K562 (cell line): ENCODE measurements at regions not wholly inside any gene's neighbourhood (a gene's known extent, or its start where the extent isn't known, plus 50 kb on each side); places are given as distances from the start of the nearest gene placed in this dataset.

Experiments used
- ATAC-seq: fragments of 200-7000 bp; cut with Tn5 transposase; 3 replicates; pipeline ENCODE4 v1.9.1; 2020; ENCODE audit warnings: moderate library complexity
- BruUV-seq: library from RNA; stranded (reverse); fragments of 400-500 nt; replicated peaks from 2 replicates; lab custom pipeline; 2021; lab: Mats Ljungman, UMichigan
- CTCF ChIA-PET: fragments of 300-600 bp; formaldehyde crosslinking; extraction: SDS; loops from one replicate; lab custom pipeline; 2021; ENCODE audit warnings: low intra/inter-chr PET ratio; lab: Yijun Ruan, JAX
- POLR2A ChIA-PET: fragments of 300-600, 350-650 bp; sonication (Branson Sonifier 250); formaldehyde crosslinking; extraction: SDS; loops from one replicate; lab custom pipeline; 2021; ENCODE audit warnings: antibody characterized with exemption, inconsistent platforms; lab: Yijun Ruan, JAX
- DNase-seq, 4 experiments: peaks; one replicate each; pipeline versions ENCODE4 v3.0.0 to v3.0.0-alpha.2; 2011 to 2018; ENCODE audit warnings: low spot score in 3 of 4, mixed read lengths in 3 of 4; ENCODE audit errors: extremely low read depth in 1 of 4
- FAIRE-seq: peaks from 2 replicates; lab custom pipeline; 2011; peaks lifted over from hg19 to GRCh38; lab: Jason Lieb, UNC
- H2AFZ ChIP-seq: 2 replicates; pipeline ENCODE4 v1.6.0; 2011; ENCODE audit warnings: low read depth, low read length, control low read depth, inconsistent platforms
- H3K27ac ChIP-seq: fragments of 200-600 bp; 3 replicates; pipeline ENCODE4 v1.8.0; 2011; ENCODE audit warnings: low read depth, mild to moderate bottlenecking, control low read depth, inconsistent platforms, low read length, moderate library complexity, mixed read lengths; ENCODE audit errors: extremely low read depth
- H3K27me3 ChIP-seq, 2 experiments: fragments of 300-600 bp in 1 of 2; 2 replicates in 1 of 2; 3 replicates in 1 of 2; pipeline versions ENCODE4 v1.6.0 to v1.8.0; 2011; ENCODE audit warnings: inconsistent platforms in 2 of 2, low read length in 2 of 2, mild to moderate bottlenecking in 1 of 2, mixed read lengths in 1 of 2, moderate library complexity in 1 of 2; ENCODE audit not compliant: control insufficient read depth in 2 of 2, insufficient read depth in 2 of 2
- H3K36me3 ChIP-seq: fragments of 300-600 bp; 3 replicates; pipeline ENCODE4 v1.8.0; 2011; ENCODE audit warnings: mild to moderate bottlenecking, low read length, inconsistent platforms; ENCODE audit not compliant: control insufficient read depth, insufficient read depth
- H3K4me1 ChIP-seq, 2 experiments: fragments of 200-600 bp in 1 of 2; replicated peaks in 1 of 2; 2 replicates in 1 of 2; 3 replicates in 1 of 2; pipeline versions ENCODE4 v1.5.1 to v1.8.0; 2011; ENCODE audit warnings: inconsistent platforms in 2 of 2, low read length in 2 of 2, mild to moderate bottlenecking in 1 of 2, mixed read lengths in 1 of 2, moderate library complexity in 1 of 2; ENCODE audit not compliant: control insufficient read depth in 2 of 2, insufficient read depth in 2 of 2
- H3K4me2 ChIP-seq: 2 replicates; pipeline ENCODE4 v1.6.1; 2011; ENCODE audit warnings: low read length, control low read depth, inconsistent platforms, mixed read lengths; ENCODE audit not compliant: insufficient read depth
- H3K4me3 ChIP-seq: fragments of 200-600 bp; sonication (generic), shearing (Covaris generic); 2 replicates; pipeline ENCODE4 v1.5.1; 2016; ENCODE audit warnings: control low read depth, inconsistent platforms
- H3K79me2 ChIP-seq: fragments of 200-600 bp; 3 replicates; pipeline ENCODE4 v1.8.0; 2011; ENCODE audit warnings: low read length, inconsistent platforms; ENCODE audit not compliant: control insufficient read depth, insufficient read depth
- H3K9ac ChIP-seq, 2 experiments: 2 replicates each; pipeline versions ENCODE4 v1.6.0 to v1.6.1; 2011; ENCODE audit warnings: low read depth in 2 of 2, low read length in 2 of 2, control low read depth in 1 of 2, inconsistent platforms in 1 of 2, mild to moderate bottlenecking in 1 of 2, mixed read lengths in 1 of 2; ENCODE audit not compliant: insufficient read depth in 1 of 2
- H3K9me1 ChIP-seq: one replicate; pipeline ENCODE4 v1.6.0; 2011; ENCODE audit warnings: inconsistent platforms, mild to moderate bottlenecking, low read length, moderate library complexity; ENCODE audit not compliant: control insufficient read depth, insufficient read depth
- H3K9me3 ChIP-seq: replicated peaks from 2 replicates; pipeline ENCODE4 v1.5.1; 2011; ENCODE audit warnings: low read depth, low read length, inconsistent platforms; ENCODE audit not compliant: control insufficient read depth, insufficient read depth
- H4K20me1 ChIP-seq: replicated peaks from 2 replicates; pipeline ENCODE4 v1.6.1; 2011; ENCODE audit warnings: low read length, inconsistent platforms, mixed read lengths; ENCODE audit not compliant: control insufficient read depth, insufficient read depth
- BRD4 ChIP-seq: fragments of 200-600 bp; sonication (generic); IDR thresholded peaks from 2 replicates; pipeline ENCODE4 v1.6.1; 2017; ENCODE audit warnings: inconsistent platforms
- CEBPB ChIP-seq: fragments of 450-650 bp; IDR thresholded peaks from 2 replicates; pipeline ENCODE4 v1.6.1; 2016; ENCODE audit warnings: missing genetic modification characterization, missing compliant biosample characterization
- RCOR1 ChIP-seq, 2 experiments: IDR thresholded peaks; 2 replicates each; pipeline ENCODE4 v1.6.1; 2012; ENCODE audit warnings: low read depth in 2 of 2, low read length in 2 of 2, borderline replicate concordance in 1 of 2, improper control_type of control experiment in 1 of 2
- RNF2 ChIP-seq: sonication (generic); IDR thresholded peaks from 2 replicates; pipeline ENCODE4 v1.6.1; 2016
- SAP30 ChIP-seq: fragments of 200-600 bp; sonication (generic); IDR thresholded peaks from 2 replicates; pipeline ENCODE4 v1.6.1; 2012; ENCODE audit warnings: borderline replicate concordance, low read depth, mild to moderate bottlenecking, moderate library complexity, low read length, control low read depth, inconsistent platforms; ENCODE audit not compliant: insufficient read depth, poor library complexity, severe bottlenecking
- STAT5B ChIP-seq: fragments of 250-450 bp; sonication (Bioruptor Pico); IDR thresholded peaks from 2 replicates; pipeline ENCODE4 v1.8.0; 2021; ENCODE audit warnings: mild to moderate bottlenecking, inconsistent platforms
- XRCC4 ChIP-seq: IDR thresholded peaks from one replicate; pipeline ENCODE4 v1.6.1; 2011; ENCODE audit not compliant: insufficient read depth, insufficient read length; ENCODE audit errors: extremely low read depth
- ZC3H4 ChIP-seq: sonication (generic); formaldehyde crosslinking; IDR thresholded peaks from 2 replicates; pipeline ENCODE4 v1.9.0; 2021; ENCODE audit warnings: missing genetic modification reagents, borderline replicate concordance
- ZNF507 ChIP-seq: conservative IDR thresholded peaks from 2 replicates; pipeline ENCODE4 v1.6.1; 2017; ENCODE audit warnings: missing genetic modification characterization, missing compliant biosample characterization
- WGBS: fragments of 100-300 bp; shearing (Covaris generic); methylation state at CpG from one replicate; pipeline ENCODE4 v1.1.6; 2016; ENCODE audit warnings: low coverage, mixed read lengths; ENCODE audit not compliant: insufficient coverage; ENCODE audit errors: missing lambda C conversion rate; 5-methylcytosine and 5-hydroxymethylcytosine counted together
- in situ Hi-C: fragments of 300-500 bp; cut with MboI; formaldehyde crosslinking; loops from 4 replicates; pipeline ENCODE4 v1.15.0; 2018; ENCODE audit warnings: inconsistent platforms, mixed read lengths
- intact Hi-C: fragments of 100-400 bp; cut with micrococcal nuclease; formaldehyde crosslinking; loops from 2 replicates; pipeline ENCODE4 v1.14.2; 2022
- TF ChIP-seq, protein P1 (sequence below): fragments of 450-650 bp; IDR thresholded peaks from 2 replicates; pipeline ENCODE4 v1.6.1; 2014; ENCODE audit warnings: low read depth, mild to moderate bottlenecking, moderate library complexity, borderline replicate concordance
- TF ChIP-seq, protein P2 (sequence below): sonication (generic); formaldehyde crosslinking; IDR thresholded peaks from 2 replicates; pipeline ENCODE4 v1.8.0; 2022; ENCODE audit warnings: mild to moderate bottlenecking, missing genetic modification reagents, borderline replicate concordance

DNA sequence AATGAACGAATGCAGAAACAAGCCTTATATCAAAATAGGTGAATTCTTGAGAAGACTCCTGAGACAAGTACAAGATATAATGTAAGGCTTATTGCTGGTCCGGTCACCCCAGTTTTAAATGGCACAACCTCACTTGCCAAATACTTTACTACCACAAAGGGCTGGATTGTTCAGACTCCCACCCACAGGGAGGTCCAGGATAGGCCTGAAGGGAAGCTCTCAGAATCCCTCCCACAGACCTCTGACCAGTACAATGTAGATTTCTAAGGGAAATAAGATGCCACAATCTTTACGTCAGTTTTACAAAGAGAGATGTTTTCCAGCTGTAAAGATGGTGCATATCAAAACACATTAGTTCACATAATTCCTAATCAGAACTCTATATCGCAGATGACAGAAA is 577.7 kb upstream of the ADAMTS9 start:
- WGBS: 0% methylated on average over 4 of the region's 4 CpGs
- no peaks in the 10 kb centered on the region for H4K20me1 ChIP-seq
- CTCF ChIA-PET: no interaction called here
- FAIRE-seq (no peak), ATAC-seq (no peak), DNase-seq (no peak)
- no peaks in the 10 kb centered on the region for H3K36me3 ChIP-seq
- no peaks in the 10 kb centered on the region for H3K9me1 ChIP-seq
- H2AFZ ChIP-seq: no peak overlapping the region
- H3K4me3 ChIP-seq: no peak overlapping the region
- intact Hi-C loops (no loop called here), in situ Hi-C loops (no loop called here)
- no peaks in the 10 kb centered on the region for H3K27me3 ChIP-seq
- no peaks in the 10 kb centered on the region for H3K79me2 ChIP-seq
- no peaks in the 10 kb centered on the region for H3K4me1 ChIP-seq
- BruUV-seq: no TSS peak
- no peak overlapping the region for H3K9ac ChIP-seq
- no peak overlapping the region for H3K27ac ChIP-seq
- no peak overlapping the region for H3K4me2 ChIP-seq
- H3K9me3 ChIP-seq: no peaks in the 10 kb centered on the region
- POLR2A ChIA-PET: no interaction called here
- TF ChIP-seq RCOR1 (IDR thresholded peaks at IDR 0.05; ENCODE audit: borderline replicate concordance in 1 of 2, low read depth in 2 of 2, low read length in 2 of 2): no peak
- no peak for TF ChIP-seq CEBPB (tag)
- TF ChIP-seq, protein P1, sequence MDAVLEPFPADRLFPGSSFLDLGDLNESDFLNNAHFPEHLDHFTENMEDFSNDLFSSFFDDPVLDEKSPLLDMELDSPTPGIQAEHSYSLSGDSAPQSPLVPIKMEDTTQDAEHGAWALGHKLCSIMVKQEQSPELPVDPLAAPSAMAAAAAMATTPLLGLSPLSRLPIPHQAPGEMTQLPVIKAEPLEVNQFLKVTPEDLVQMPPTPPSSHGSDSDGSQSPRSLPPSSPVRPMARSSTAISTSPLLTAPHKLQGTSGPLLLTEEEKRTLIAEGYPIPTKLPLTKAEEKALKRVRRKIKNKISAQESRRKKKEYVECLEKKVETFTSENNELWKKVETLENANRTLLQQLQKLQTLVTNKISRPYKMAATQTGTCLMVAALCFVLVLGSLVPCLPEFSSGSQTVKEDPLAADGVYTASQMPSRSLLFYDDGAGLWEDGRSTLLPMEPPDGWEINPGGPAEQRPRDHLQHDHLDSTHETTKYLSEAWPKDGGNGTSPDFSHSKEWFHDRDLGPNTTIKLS: no peak
- no peak for TF ChIP-seq ZC3H4
- no peak for TF ChIP-seq BRD4
- TF ChIP-seq XRCC4: no peak
- TF ChIP-seq, protein P2, sequence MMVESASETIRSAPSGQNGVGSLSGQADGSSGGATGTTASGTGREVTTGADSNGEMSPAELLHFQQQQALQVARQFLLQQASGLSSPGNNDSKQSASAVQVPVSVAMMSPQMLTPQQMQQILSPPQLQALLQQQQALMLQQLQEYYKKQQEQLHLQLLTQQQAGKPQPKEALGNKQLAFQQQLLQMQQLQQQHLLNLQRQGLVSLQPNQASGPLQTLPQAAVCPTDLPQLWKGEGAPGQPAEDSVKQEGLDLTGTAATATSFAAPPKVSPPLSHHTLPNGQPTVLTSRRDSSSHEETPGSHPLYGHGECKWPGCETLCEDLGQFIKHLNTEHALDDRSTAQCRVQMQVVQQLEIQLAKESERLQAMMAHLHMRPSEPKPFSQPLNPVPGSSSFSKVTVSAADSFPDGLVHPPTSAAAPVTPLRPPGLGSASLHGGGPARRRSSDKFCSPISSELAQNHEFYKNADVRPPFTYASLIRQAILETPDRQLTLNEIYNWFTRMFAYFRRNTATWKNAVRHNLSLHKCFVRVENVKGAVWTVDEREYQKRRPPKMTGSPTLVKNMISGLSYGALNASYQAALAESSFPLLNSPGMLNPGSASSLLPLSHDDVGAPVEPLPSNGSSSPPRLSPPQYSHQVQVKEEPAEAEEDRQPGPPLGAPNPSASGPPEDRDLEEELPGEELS (CRISPR knock-in tag): no peak
- TF ChIP-seq RNF2: no peak
- TF ChIP-seq SAP30: no peak
- TF ChIP-seq ZNF507 (tag): no peak
- no peak for TF ChIP-seq STAT5B (CRISPR knock-in tag)
